Jurkat, Clone E6-1 (cell line): ENCODE measurements at regions not wholly inside any gene's neighbourhood (a gene's known extent, or its start where the extent isn't known, plus 50 kb on each side); places are given as distances from the start of the nearest gene placed in this dataset.

Experiments used
- DNase-seq: peaks from one replicate; pipeline ENCODE4 v3.0.0-alpha.2; 2011; ENCODE audit warnings: low read depth, low spot score
- H3K4me3 ChIP-seq: 2 replicates; pipeline ENCODE4 v1.5.1; 2011; ENCODE audit warnings: mild to moderate bottlenecking, low read length, control low read depth, moderate library complexity

GRCh38 chr10:91162495-91163268 lies 57.8 kb upstream of the PCGF5 start:
- peak overlapping the region; percentile 65 for H3K4me3 ChIP-seq
- no peak for DNase-seq

GRCh38 chr10:91163269-91163868 lies 57.1 kb upstream of the PCGF5 start:
- peak overlapping the region; percentile 65 for H3K4me3 ChIP-seq
- DNase-seq: peak; percentile 48

GRCh38 chr10:91163869-91164474 lies 56.5 kb upstream of the PCGF5 start:
- DNase-seq: no peak
- peak overlapping the region; percentile 65 for H3K4me3 ChIP-seq

GRCh38 chr10:91164520-91165065 lies 55.9 kb upstream of the PCGF5 start:
- no peak for DNase-seq
- no peak overlapping the region for H3K4me3 ChIP-seq

- H3K4me3 ChIP-seq: no peak overlapping the region
- DNase-seq: no peak
Observed at GRCh38 chr10:91167406-91167805, 53.1 kb upstream of the PCGF5 start.

GRCh38 chr10:91170418-91170817 lies 50.0 kb upstream of the PCGF5 start:
- no peak for DNase-seq

More at GRCh38 chr10:91170418-91170817, 50.0 kb upstream of the PCGF5 start:
- H3K4me3 ChIP-seq: no peak overlapping the region
